Caco-2 (cell line): ENCODE measurements at regions not wholly inside any gene's neighbourhood (a gene's known extent, or its start where the extent isn't known, plus 50 kb on each side); places are given as distances from the start of the nearest gene placed in this dataset.

Experiments
- BruUV-seq: library from RNA; stranded (reverse); fragments of 400-500 nt; replicated peaks from 2 replicates; lab custom pipeline; 2021; lab: Mats Ljungman, UMichigan
- CTCF ChIA-PET: fragments of 300-600 bp; sonication (Branson Sonifier 250); formaldehyde crosslinking; loops from one replicate; lab custom pipeline; 2022; ENCODE audit warnings: antibody characterized with exemption; lab: Charles Lee
- POLR2A ChIA-PET: fragments of 300-600 bp; sonication (Branson Sonifier 250); formaldehyde crosslinking; loops from one replicate; lab custom pipeline; 2022; ENCODE audit warnings: antibody characterized with exemption; lab: Charles Lee
- DNase-seq, 2 experiments: peaks; one replicate each; pipeline versions ENCODE4 v3.0.0 to v3.0.0-alpha.2; 2020 to 2022
- H3K27me3 ChIP-seq: replicated peaks from 2 replicates; pipeline ENCODE4 v1.6.0; 2011; ENCODE audit warnings: low read length; ENCODE audit not compliant: control insufficient read depth, insufficient read depth
- H3K36me3 ChIP-seq: 2 replicates; pipeline ENCODE4 v1.5.1; 2011; ENCODE audit warnings: low read length; ENCODE audit not compliant: control insufficient read depth, insufficient read depth
- H3K4me1 ChIP-seq: fragments of 250-450 bp; sonication (Bioruptor Pico); 2 replicates; pipeline ENCODE4 v1.5.1; 2020; ENCODE audit warnings: mild to moderate bottlenecking
- H3K4me3 ChIP-seq: 2 replicates; pipeline ENCODE4 v1.5.1; 2011; ENCODE audit warnings: low read depth, mild to moderate bottlenecking, control low read depth, low read length
- H3K9me3 ChIP-seq: fragments of 250-450 bp; sonication (Bioruptor Pico); 2 replicates; pipeline ENCODE4 v1.5.1; 2020; ENCODE audit warnings: mild to moderate bottlenecking, moderate library complexity
- H3K27ac Mint-ChIP-seq: one replicate; pipeline ENCODE4 v1.8.0; 2022; ENCODE audit warnings: mixed read lengths; ENCODE audit not compliant: unreplicated experiment
- H3K27me3 Mint-ChIP-seq: one replicate; pipeline ENCODE4 v1.8.0; 2022; ENCODE audit warnings: mixed read lengths; ENCODE audit not compliant: insufficient read depth, unreplicated experiment
- H3K36me3 Mint-ChIP-seq: one replicate; pipeline ENCODE4 v1.8.0; 2022; ENCODE audit warnings: mild to moderate bottlenecking, mixed read lengths; ENCODE audit not compliant: insufficient read depth, unreplicated experiment
- H3K4me1 Mint-ChIP-seq: one replicate; pipeline ENCODE4 v1.8.0; 2022; ENCODE audit warnings: low read depth, mixed read lengths; ENCODE audit not compliant: unreplicated experiment
- H3K4me3 Mint-ChIP-seq: one replicate; pipeline ENCODE4 v1.8.0; 2022; ENCODE audit warnings: mild to moderate bottlenecking, moderate library complexity, mixed read lengths; ENCODE audit not compliant: unreplicated experiment
- H3K9me3 Mint-ChIP-seq: one replicate; pipeline ENCODE4 v1.8.0; 2022; ENCODE audit warnings: mixed read lengths; ENCODE audit not compliant: unreplicated experiment
- intact Hi-C: fragments of 100-400 bp; cut with micrococcal nuclease; formaldehyde crosslinking; loops from one replicate; pipeline ENCODE4 v1.10.0; 2022; ENCODE audit not compliant: unreplicated experiment
- TF ChIP-seq, protein P1 (sequence below), 2 experiments: fragments of 200-600 bp in 1 of 2; IDR thresholded peaks; 1 replicate in 1 of 2; 2 replicates in 1 of 2; pipeline versions ENCODE4 v1.5.1 to v1.8.0; 2011 to 2022; ENCODE audit warnings: antibody characterized with exemption in 1 of 2, control low read depth in 1 of 2, inconsistent platforms in 1 of 2, low read depth in 1 of 2, low read length in 1 of 2, mild to moderate bottlenecking in 1 of 2, moderate library complexity in 1 of 2; ENCODE audit not compliant: insufficient read depth in 1 of 2, severe bottlenecking in 1 of 2, unreplicated experiment in 1 of 2

DNA sequence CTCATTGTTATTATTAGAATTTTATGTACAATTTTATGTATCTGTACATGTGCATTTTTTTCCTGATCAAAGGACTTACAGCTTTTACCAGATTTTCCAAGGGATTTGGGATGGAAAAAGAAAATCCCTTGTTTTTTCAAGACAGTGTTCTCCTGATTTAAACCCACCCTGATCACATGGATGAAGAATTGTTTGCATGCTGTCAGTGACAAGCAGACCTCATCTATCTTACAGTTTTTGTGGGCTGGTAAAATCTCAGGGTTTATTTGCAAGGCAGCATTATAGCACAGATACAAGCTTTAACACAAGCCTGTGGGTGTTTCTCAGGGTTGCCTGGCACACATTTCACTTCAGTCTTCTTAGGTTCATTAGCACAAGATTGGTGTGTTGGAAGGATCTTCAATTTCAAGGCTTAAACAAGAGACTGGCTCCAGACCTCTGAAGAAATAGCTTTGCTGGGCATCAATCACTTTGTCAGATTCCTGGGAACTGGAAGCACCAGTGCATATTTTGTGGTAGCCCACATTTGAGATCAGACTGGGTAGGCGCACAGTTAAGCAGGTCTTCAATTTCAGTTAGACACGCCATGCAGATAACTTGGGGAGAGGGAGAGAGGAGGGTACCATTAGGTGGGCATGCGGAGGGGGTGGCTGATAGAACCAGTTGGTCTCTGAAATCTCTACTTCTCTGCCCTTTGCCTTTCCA lies 118.0 kb downstream of the TBX5 start:
- no peak overlapping the region for H3K4me3 Mint-ChIP-seq
- no TSS peak for BruUV-seq
- no peaks in the 10 kb centered on the region for H3K36me3 Mint-ChIP-seq
- H3K36me3 ChIP-seq = no peaks in the 10 kb centered on the region
- POLR2A ChIA-PET = no interaction called here
- intact Hi-C loops = no loop called here
- H3K4me1 ChIP-seq = no peaks in the 10 kb centered on the region
- no peaks in the 10 kb centered on the region for H3K4me1 Mint-ChIP-seq
- H3K9me3 ChIP-seq = no peaks in the 10 kb centered on the region
- H3K9me3 Mint-ChIP-seq = no peaks in the 10 kb centered on the region
- no peak overlapping the region for H3K27ac Mint-ChIP-seq
- peaks cover 2% of the 10 kb centered on the region; the same call in 1 of the 2 replicates for H3K27me3 ChIP-seq
- peaks cover 9% of the 10 kb centered on the region for H3K27me3 Mint-ChIP-seq
- no peak for DNase-seq
- no peak overlapping the region for H3K4me3 ChIP-seq
- TF ChIP-seq, protein P1, sequence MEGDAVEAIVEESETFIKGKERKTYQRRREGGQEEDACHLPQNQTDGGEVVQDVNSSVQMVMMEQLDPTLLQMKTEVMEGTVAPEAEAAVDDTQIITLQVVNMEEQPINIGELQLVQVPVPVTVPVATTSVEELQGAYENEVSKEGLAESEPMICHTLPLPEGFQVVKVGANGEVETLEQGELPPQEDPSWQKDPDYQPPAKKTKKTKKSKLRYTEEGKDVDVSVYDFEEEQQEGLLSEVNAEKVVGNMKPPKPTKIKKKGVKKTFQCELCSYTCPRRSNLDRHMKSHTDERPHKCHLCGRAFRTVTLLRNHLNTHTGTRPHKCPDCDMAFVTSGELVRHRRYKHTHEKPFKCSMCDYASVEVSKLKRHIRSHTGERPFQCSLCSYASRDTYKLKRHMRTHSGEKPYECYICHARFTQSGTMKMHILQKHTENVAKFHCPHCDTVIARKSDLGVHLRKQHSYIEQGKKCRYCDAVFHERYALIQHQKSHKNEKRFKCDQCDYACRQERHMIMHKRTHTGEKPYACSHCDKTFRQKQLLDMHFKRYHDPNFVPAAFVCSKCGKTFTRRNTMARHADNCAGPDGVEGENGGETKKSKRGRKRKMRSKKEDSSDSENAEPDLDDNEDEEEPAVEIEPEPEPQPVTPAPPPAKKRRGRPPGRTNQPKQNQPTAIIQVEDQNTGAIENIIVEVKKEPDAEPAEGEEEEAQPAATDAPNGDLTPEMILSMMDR (IDR thresholded peaks at IDR 0.05; ENCODE audit: insufficient read depth in 1 of 2, low read depth in 1 of 2, low read length in 1 of 2, severe bottlenecking in 1 of 2, unreplicated experiment in 1 of 2) = no peak
- CTCF ChIA-PET = no interaction called here

- Histone ChIP-seq H3K4me1 (no peaks in the 10 kb centered on the region), H3K36me3 (no peaks in the 10 kb centered on the region), H3K27me3 (no peaks in the 10 kb centered on the region), H3K4me3 (no peak overlapping the region), H3K9me3 (no peaks in the 10 kb centered on the region)
- intact Hi-C loops = no loop called here
- Mint-ChIP-seq H3K4me3 (no peak overlapping the region), H3K36me3 (no peaks in the 10 kb centered on the region), H3K9me3 (no peaks in the 10 kb centered on the region), H3K27me3 (peaks cover 9% of the 10 kb centered on the region), H3K27ac (no peak overlapping the region), H3K4me1 (no peaks in the 10 kb centered on the region)
- no TSS peak for BruUV-seq
- ChIA-PET CTCF (no interaction called here), POLR2A (no interaction called here)
- DNase-seq = no peak
- TF ChIP-seq, protein P1 (IDR thresholded peaks at IDR 0.05; ENCODE audit: insufficient read depth in 1 of 2, low read depth in 1 of 2, low read length in 1 of 2, severe bottlenecking in 1 of 2, unreplicated experiment in 1 of 2) = no peak
Measured at GRCh38 chr12:114286145-114286544, 119.8 kb downstream of the TBX5 start.

DNA sequence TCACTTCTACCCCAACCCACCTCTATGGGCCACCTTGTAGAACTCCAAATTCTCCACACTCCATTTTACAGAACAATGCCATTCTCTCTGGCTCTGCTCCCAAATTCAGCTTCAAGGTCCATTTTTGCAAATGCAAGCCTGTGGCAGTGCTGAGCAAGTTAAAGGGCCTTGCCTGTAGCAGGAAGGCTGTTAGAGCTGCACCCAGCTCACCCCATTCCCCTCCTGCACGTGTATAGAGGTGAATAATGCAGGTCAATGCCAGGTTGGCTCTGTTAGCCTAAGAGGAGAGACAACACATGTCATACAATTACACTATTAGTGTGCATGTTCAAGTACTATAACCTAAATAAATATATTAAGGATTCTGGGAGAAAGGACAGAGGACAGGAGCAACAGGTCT lies 120.4 kb downstream of the TBX5 start:
- DNase-seq = no peak
- BruUV-seq = no TSS peak
- TF ChIP-seq, protein P1 (IDR thresholded peaks at IDR 0.05; ENCODE audit: insufficient read depth in 1 of 2, low read depth in 1 of 2, low read length in 1 of 2, severe bottlenecking in 1 of 2, unreplicated experiment in 1 of 2) = no peak
- no peaks in the 10 kb centered on the region for H3K4me1 Mint-ChIP-seq
- no peak overlapping the region for H3K27ac Mint-ChIP-seq
- Histone ChIP-seq H3K9me3 (no peaks in the 10 kb centered on the region), H3K27me3 (no peaks in the 10 kb centered on the region), H3K4me3 (no peak overlapping the region), H3K36me3 (no peaks in the 10 kb centered on the region), H3K4me1 (no peaks in the 10 kb centered on the region)
- ChIA-PET CTCF (no interaction called here), POLR2A (no interaction called here)
- intact Hi-C loops = no loop called here
- peaks cover 9% of the 10 kb centered on the region for H3K27me3 Mint-ChIP-seq
- H3K4me3 Mint-ChIP-seq = no peak overlapping the region
- no peaks in the 10 kb centered on the region for H3K9me3 Mint-ChIP-seq
- no peaks in the 10 kb centered on the region for H3K36me3 Mint-ChIP-seq
